LoVo (cell line): ENCODE measurements at regions not wholly inside any gene's neighbourhood (a gene's known extent, or its start where the extent isn't known, plus 50 kb on each side); places are given as distances from the start of the nearest gene placed in this dataset.

Experiments
- DNase-seq: peaks from one replicate; pipeline ENCODE4 v3.0.0-alpha.2; 2016; ENCODE audit warnings: low spot score

- DNase-seq: no peak
Observed at GRCh38 chr2:136373841-136374240, 255.9 kb upstream of the CXCR4 start.

- DNase-seq: no peak
Observed at GRCh38 chr2:136373029-136373428, 255.1 kb upstream of the CXCR4 start.

- no peak for DNase-seq
Observed at GRCh38 chr2:136363900-136364299, 246.0 kb upstream of the CXCR4 start.

- no peak for DNase-seq
Observed at GRCh38 chr2:136363470-136363869, 245.5 kb upstream of the CXCR4 start.

- no peak for DNase-seq
Observed at GRCh38 chr2:136362676-136363390, 244.9 kb upstream of the CXCR4 start.

GRCh38 chr2:136361521-136361920, 243.6 kb upstream of the CXCR4 start:
- DNase-seq: no peak

GRCh38 chr2:136360790-136361189, 242.8 kb upstream of the CXCR4 start:
- DNase-seq: no peak

GRCh38 chr2:136359121-136359965, 241.4 kb upstream of the CXCR4 start:
- DNase-seq: no peak

- DNase-seq: no peak
Observed at GRCh38 chr2:136358576-136358975, 240.6 kb upstream of the CXCR4 start.

GRCh38 chr2:136357007-136357380, 239.0 kb upstream of the CXCR4 start:
- DNase-seq: no peak

- no peak for DNase-seq
Observed at GRCh38 chr2:136356125-136357006, 238.4 kb upstream of the CXCR4 start.

GRCh38 chr2:136351684-136352083, 233.7 kb upstream of the CXCR4 start:
- DNase-seq: no peak

GRCh38 chr2:136347981-136348380, 230.0 kb upstream of the CXCR4 start:
- DNase-seq: no peak

- DNase-seq: no peak
Observed at GRCh38 chr2:136344339-136344738, 226.4 kb upstream of the CXCR4 start.

- no peak for DNase-seq
Observed at GRCh38 chr2:136342138-136342537, 224.2 kb upstream of the CXCR4 start.

- no peak for DNase-seq
Observed at GRCh38 chr2:136334967-136335366, 217.0 kb upstream of the CXCR4 start.

- DNase-seq: no peak
Observed at GRCh38 chr2:136332436-136333095, 214.6 kb upstream of the CXCR4 start.

- no peak for DNase-seq
Observed at GRCh38 chr2:136331226-136331625, 213.3 kb upstream of the CXCR4 start.

GRCh38 chr2:136328207-136328795, 210.4 kb upstream of the CXCR4 start:
- DNase-seq: no peak

- peak; percentile 16 for DNase-seq
Observed at GRCh38 chr2:136327162-136327852, 209.4 kb upstream of the CXCR4 start.

GRCh38 chr2:136325844-136326331, 207.9 kb upstream of the CXCR4 start:
- no peak for DNase-seq
